Mucosa of descending colon (tissue), 3 donors: ENCODE measurements at regions not wholly inside any gene's neighbourhood (a gene's known extent, or its start where the extent isn't known, plus 50 kb on each side); places are given as distances from the start of the nearest gene placed in this dataset.
"Not testable (repeated sequence)": the region's sequence is repeated elsewhere in the genome, so short reads cannot be mapped to it uniquely, and the experiment has no call there.

Experiments
- ATAC-seq: fragments of 200-7000 bp; cut with Tn5 transposase; one replicate; pipeline ENCODE4 v1.9.1; 2020; ENCODE audit warnings: mild to moderate bottlenecking, moderate library complexity
- DNase-seq, 3 donors: peaks; one replicate each; pipeline ENCODE4 v3.0.0-alpha.2; 2020
- H3K36me3 ChIP-seq: fragments of 200-600 bp; one replicate; pipeline ENCODE4 v1.8.0; 2021; ENCODE audit warnings: low read depth, mild to moderate bottlenecking
- H3K4me1 ChIP-seq: fragments of 200-600 bp; one replicate; pipeline ENCODE4 v1.8.0; 2021; ENCODE audit warnings: low read depth, mild to moderate bottlenecking
- H3K4me3 ChIP-seq: fragments of 200-600 bp; one replicate; pipeline ENCODE4 v1.8.0; 2021; ENCODE audit warnings: mild to moderate bottlenecking
- H3K9me3 ChIP-seq: fragments of 200-600 bp; one replicate; pipeline ENCODE4 v1.8.0; 2021; ENCODE audit warnings: mild to moderate bottlenecking
- CTCF ChIP-seq: fragments of 200-600 bp; IDR thresholded peaks from one replicate; pipeline ENCODE4 v1.8.0; 2022; ENCODE audit warnings: antibody characterized with exemption, mild to moderate bottlenecking
- intact Hi-C, 2 donors: fragments of 100-400 bp; cut with DNase I in 1 of 2; cut with micrococcal nuclease in 1 of 2; formaldehyde crosslinking; loops; one replicate each; pipeline versions ENCODE4 v1.11.0 to v1.11.1; 2022; cut with DNase I, micrococcal nuclease
- donor health status: DM: no; HTN: no; CAD: no; lungs with moderate emphysema.
- donor health status: DM: no; HTN: no; CAD: no.
- donor health status: DM: no; HTN: yes; CAD: no.

- intact Hi-C loops, result no loop called here
- H3K36me3 ChIP-seq, result no peaks in the 10 kb centered on the region
- H3K9me3 ChIP-seq, result no peaks in the 10 kb centered on the region
- no peak overlapping the region for H3K4me3 ChIP-seq
- no peaks in the 10 kb centered on the region for H3K4me1 ChIP-seq
- DNase-seq (no peak), ATAC-seq (no peak)
- TF ChIP-seq CTCF, result no peak
Observed at GRCh38 chr1:121518726-121519041, 333.9 kb downstream of the SRGAP2C start.

GRCh38 chr1:121519042-121519755 is 334.4 kb downstream of the SRGAP2C start:
- DNase-seq (peak; percentile 55 to 85 (median 69)), ATAC-seq (peak; percentile 89)
- no peaks in the 10 kb centered on the region for H3K9me3 ChIP-seq
- H3K36me3 ChIP-seq, result no peaks in the 10 kb centered on the region
- intact Hi-C loops, result no loop called here
- no peak overlapping the region for H3K4me3 ChIP-seq
- H3K4me1 ChIP-seq, result no peaks in the 10 kb centered on the region
- TF ChIP-seq CTCF, result no peak

GRCh38 chr1:121519756-121520286 is 335.0 kb downstream of the SRGAP2C start:
- H3K9me3 ChIP-seq, intact Hi-C loops, H3K36me3 ChIP-seq, H3K4me1 ChIP-seq, ATAC-seq, H3K4me3 ChIP-seq: not testable (repeated sequence)
- peak in 1 of 3 donors; percentile 19 for DNase-seq

GRCh38 chr1:121522061-121522759 is 337.4 kb downstream of the SRGAP2C start:
- DNase-seq (no peak), ATAC-seq (no peak)
- H3K4me3 ChIP-seq, result no peak overlapping the region
- H3K4me1 ChIP-seq, result no peaks in the 10 kb centered on the region
- no peaks in the 10 kb centered on the region for H3K9me3 ChIP-seq
- H3K36me3 ChIP-seq, result no peaks in the 10 kb centered on the region
- intact Hi-C loops, result no loop called here
- TF ChIP-seq CTCF, result no peak

- H3K36me3 ChIP-seq, H3K4me3 ChIP-seq, intact Hi-C loops, H3K9me3 ChIP-seq, ATAC-seq, H3K4me1 ChIP-seq, DNase-seq: not testable (repeated sequence)
Observed at GRCh38 chr1:121523112-121523511, 338.3 kb downstream of the SRGAP2C start.

- Histone ChIP-seq H3K9me3 (no peaks in the 10 kb centered on the region), H3K36me3 (no peaks in the 10 kb centered on the region), H3K4me3 (no peak overlapping the region), H3K4me1 (no peaks in the 10 kb centered on the region)
- DNase-seq (no peak), ATAC-seq (no peak)
- intact Hi-C loops, result no loop called here
- TF ChIP-seq CTCF, result no peak
Observed at GRCh38 chr1:121525355-121525754, 340.6 kb downstream of the SRGAP2C start.

- H3K36me3 ChIP-seq, DNase-seq, H3K9me3 ChIP-seq, ATAC-seq, H3K4me3 ChIP-seq, intact Hi-C loops, H3K4me1 ChIP-seq: not testable (repeated sequence)
Observed at GRCh38 chr1:121528958-121529357, 344.2 kb downstream of the SRGAP2C start.

GRCh38 chr1:121530026-121530425 is 345.3 kb downstream of the SRGAP2C start:
- ATAC-seq, H3K4me3 ChIP-seq, DNase-seq, H3K9me3 ChIP-seq, intact Hi-C loops, H3K4me1 ChIP-seq, H3K36me3 ChIP-seq: not testable (repeated sequence)

- ATAC-seq, intact Hi-C loops: not testable (repeated sequence)
Observed at GRCh38 chr1:121531747-121532146, 347.0 kb downstream of the SRGAP2C start.

GRCh38 chr1:121538148-121538547 is 353.4 kb downstream of the SRGAP2C start:
- intact Hi-C loops, ATAC-seq, DNase-seq, H3K4me3 ChIP-seq, H3K9me3 ChIP-seq, H3K4me1 ChIP-seq, H3K36me3 ChIP-seq: not testable (repeated sequence)

More at GRCh38 chr1:121531747-121532146, 347.0 kb downstream of the SRGAP2C start:
- not testable (repeated sequence) for H3K36me3 ChIP-seq, DNase-seq, H3K4me3 ChIP-seq, H3K4me1 ChIP-seq, H3K9me3 ChIP-seq
